ENCODE measurements at regions not wholly inside any gene's neighbourhood (a gene's known extent, or its start where the extent isn't known, plus 50 kb on each side); places are given as distances from the start of the nearest gene placed in this dataset.

DNA sequence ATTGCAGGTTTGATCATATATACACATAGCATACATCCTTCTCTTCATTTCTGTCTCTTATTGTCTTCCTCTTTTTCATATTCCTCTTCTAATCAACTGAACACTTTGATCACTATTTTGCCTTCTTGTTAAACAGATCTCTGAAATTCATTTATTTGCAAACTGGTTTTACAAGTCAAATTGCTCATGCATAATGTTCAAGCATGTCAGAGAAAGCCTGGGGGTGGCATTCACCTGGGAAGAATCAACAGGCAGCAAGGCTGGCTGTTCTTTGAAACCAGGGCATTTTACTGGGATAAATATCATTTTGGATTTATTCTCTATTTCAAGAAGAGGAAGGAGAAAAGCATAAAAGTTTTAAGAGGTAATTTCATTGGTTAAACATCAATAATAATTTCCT is 66.9 kb upstream of the LRATD1 start:
- DNase-seq: no peak

DNA sequence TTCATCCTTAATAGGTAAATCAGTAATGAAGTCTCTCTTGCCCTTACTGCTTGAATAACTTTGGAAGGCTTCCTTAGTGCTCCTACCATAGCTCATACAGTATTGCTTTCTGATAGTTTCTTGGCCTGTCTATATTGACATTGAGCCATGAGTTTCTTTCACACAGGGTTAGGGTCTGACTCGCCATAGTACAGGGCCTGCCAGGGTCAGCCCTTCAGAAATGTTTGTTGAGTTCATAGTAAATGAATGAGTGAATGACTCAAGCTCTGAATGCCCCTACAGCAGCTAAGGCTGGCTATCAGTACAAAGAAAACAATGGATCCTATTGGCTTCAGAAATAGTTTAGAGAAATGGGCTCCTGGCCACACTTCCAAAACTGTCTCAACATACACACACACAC is 65.0 kb upstream of the LRATD1 start:
- DNase-seq: no peak

GRCh38 chr2:14569294-14569693 is 63.2 kb upstream of the LRATD1 start:
- DNase-seq: no peak

GRCh38 chr2:14572633-14573032 is 59.9 kb upstream of the LRATD1 start:
- no peak for DNase-seq

DNA sequence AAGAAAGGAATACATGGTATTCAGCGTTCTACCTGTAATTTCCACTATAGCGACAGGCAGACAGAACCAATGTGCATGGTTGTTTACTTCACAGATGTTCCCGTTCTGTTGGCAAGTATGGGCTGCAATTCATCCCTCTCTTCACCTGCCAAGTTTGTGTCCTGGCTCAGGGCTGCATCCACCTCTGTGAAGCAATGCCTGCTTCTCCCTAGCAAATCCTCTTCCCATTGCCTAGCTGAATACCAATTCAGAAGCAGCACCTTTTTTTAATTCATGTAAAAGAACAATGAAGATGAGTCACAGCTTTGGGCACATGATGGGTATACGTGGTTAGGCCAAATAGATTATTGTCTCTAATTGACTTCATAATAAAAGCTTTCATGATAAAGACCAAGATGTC is 54.7 kb upstream of the LRATD1 start:
- no peak for DNase-seq
